ENCODE measurements at regions not wholly inside any gene's neighbourhood (a gene's known extent, or its start where the extent isn't known, plus 50 kb on each side); places are given as distances from the start of the nearest gene placed in this dataset.

- TF ChIP-seq CTCF (IDR thresholded peaks at IDR 0.05) (no peak), POLR2AphosphoS5 (IDR thresholded peaks at IDR 0.05) (no peak), POLR2A (IDR thresholded peaks at IDR 0.05) (no peak)
- Histone ChIP-seq H3K4me3 (no peak overlapping the region), H3K27ac (no peak overlapping the region), H3K9me3 (no peaks in the 10 kb centered on the region), H3K36me3 (no peaks in the 10 kb centered on the region), H3K4me1 (replicated peaks) (no peaks in the 10 kb centered on the region), H3K27me3 (replicated peaks; ENCODE audit: insufficient read depth) (no peaks in the 10 kb centered on the region)
- 93% methylated on average over 2 of the region's 2 CpGs for WGBS
- intact Hi-C loops (cut with DNase I): no loop called here
- DNase-seq (ENCODE audit: low spot score): no peak
Measured at GRCh38 chr2:144146876-144147275, 373.0 kb downstream of the ZEB2 start.

DNA sequence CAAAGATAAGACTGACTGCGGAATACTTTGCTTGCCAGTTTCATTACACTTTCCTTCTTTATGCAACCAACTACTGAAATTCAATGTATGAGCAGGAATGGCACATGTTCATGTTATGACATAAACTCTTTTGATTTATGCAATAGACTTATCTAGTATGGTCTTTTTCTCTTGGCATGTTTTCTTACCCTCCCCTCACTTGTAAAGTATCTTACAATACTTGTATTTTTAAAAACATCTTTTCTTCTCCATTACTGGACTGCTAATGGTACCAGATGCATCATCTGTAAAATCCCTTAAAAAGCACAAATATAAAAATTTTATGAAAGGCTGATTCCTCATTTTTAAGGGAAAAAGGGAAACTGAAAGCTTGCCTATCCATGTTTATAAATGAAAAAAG is 373.8 kb downstream of the ZEB2 start:
- no peaks in the 10 kb centered on the region for H3K4me1 ChIP-seq (replicated peaks)
- intact Hi-C loops (cut with DNase I): no loop called here
- H3K27me3 ChIP-seq (replicated peaks; ENCODE audit: insufficient read depth): no peaks in the 10 kb centered on the region
- 92% methylated on average over 1 of the region's 1 CpG for WGBS
- no peak overlapping the region for H3K4me3 ChIP-seq
- DNase-seq (ENCODE audit: low spot score): no peak
- no peak overlapping the region for H3K27ac ChIP-seq
- no peaks in the 10 kb centered on the region for H3K36me3 ChIP-seq
- H3K9me3 ChIP-seq: no peaks in the 10 kb centered on the region
- TF ChIP-seq CTCF (IDR thresholded peaks at IDR 0.05) (no peak), POLR2A (IDR thresholded peaks at IDR 0.05) (no peak), POLR2AphosphoS5 (IDR thresholded peaks at IDR 0.05) (no peak)

GRCh38 chr2:144143294-144144151 is 376.4 kb downstream of the ZEB2 start:
- no peaks in the 10 kb centered on the region for H3K36me3 ChIP-seq
- H3K4me1 ChIP-seq (replicated peaks): no peaks in the 10 kb centered on the region
- DNase-seq (ENCODE audit: low spot score): no peak
- no peak overlapping the region for H3K4me3 ChIP-seq
- no peak overlapping the region for H3K27ac ChIP-seq
- intact Hi-C loops (cut with DNase I): no loop called here
- no peaks in the 10 kb centered on the region for H3K27me3 ChIP-seq (replicated peaks; ENCODE audit: insufficient read depth)
- 79% methylated on average over 4 of the region's 4 CpGs for WGBS
- no peaks in the 10 kb centered on the region for H3K9me3 ChIP-seq
- no peak for TF ChIP-seq CTCF (IDR thresholded peaks at IDR 0.05)

- Histone ChIP-seq H3K9me3 (no peaks in the 10 kb centered on the region), H3K27me3 (replicated peaks; ENCODE audit: insufficient read depth) (no peaks in the 10 kb centered on the region), H3K27ac (no peak overlapping the region), H3K4me3 (no peak overlapping the region), H3K4me1 (replicated peaks) (no peaks in the 10 kb centered on the region), H3K36me3 (no peaks in the 10 kb centered on the region)
- WGBS: 96% methylated on average over 3 of the region's 3 CpGs
- no peak for TF ChIP-seq CTCF (IDR thresholded peaks at IDR 0.05)
- no peak for TF ChIP-seq POLR2AphosphoS5 (IDR thresholded peaks at IDR 0.05)
- TF ChIP-seq POLR2A (IDR thresholded peaks at IDR 0.05): no peak
- intact Hi-C loops (cut with DNase I): no loop called here
- DNase-seq (ENCODE audit: low spot score): no peak
Measured at GRCh38 chr2:144140891-144141290, 379.0 kb downstream of the ZEB2 start.
